SU-DHL-6 (cell line): ENCODE measurements at regions not wholly inside any gene's neighbourhood (a gene's known extent, or its start where the extent isn't known, plus 50 kb on each side); places are given as distances from the start of the nearest gene placed in this dataset.

ENCODE experiments used
- H2AFZ ChIP-seq: fragments of 200-600 bp; sonication (generic); 2 replicates; pipeline ENCODE4 v1.6.1; 2014; ENCODE audit warnings: low read depth, mild to moderate bottlenecking, moderate library complexity, mixed read lengths, antibody characterized with exemption, low read length; ENCODE audit not compliant: severe bottlenecking
- H3F3A ChIP-seq: fragments of 200-600 bp; shearing (Covaris generic); 2 replicates; pipeline ENCODE4 v1.6.0; 2016; ENCODE audit warnings: antibody characterized with exemption, mild to moderate bottlenecking; ENCODE audit not compliant: insufficient read depth
- H3K27ac ChIP-seq: fragments of 200-600 bp; sonication (generic); 2 replicates; pipeline ENCODE4 v1.5.1; 2016; ENCODE audit warnings: low read depth, mild to moderate bottlenecking, low read length, moderate library complexity, mixed read lengths
- H3K27me3 ChIP-seq: fragments of 200-600 bp; sonication (generic), shearing (Covaris generic); 2 replicates; pipeline ENCODE4 v1.6.0; 2014; ENCODE audit warnings: mild to moderate bottlenecking, low read length
- H3K36me3 ChIP-seq: fragments of 200-600 bp; sonication (generic); 2 replicates; pipeline ENCODE4 v1.6.1; 2014; ENCODE audit warnings: mild to moderate bottlenecking, low read length, mixed read lengths
- H3K4me2 ChIP-seq: fragments of 300-600, 200-600 bp; shearing (Covaris generic), sonication (generic); 2 replicates; pipeline ENCODE4 v1.6.0; 2014; ENCODE audit warnings: low read length, low read depth, mild to moderate bottlenecking; ENCODE audit not compliant: poor library complexity, severe bottlenecking
- H3K4me3 ChIP-seq: fragments of 200-600 bp; sonication (generic); 2 replicates; pipeline ENCODE4 v1.5.1; 2014; ENCODE audit warnings: antibody characterized with exemption, low read length, mild to moderate bottlenecking, mixed read lengths; ENCODE audit not compliant: insufficient read depth, poor library complexity, severe bottlenecking
- H3K79me2 ChIP-seq: fragments of 200-600 bp; sonication (generic); 2 replicates; pipeline ENCODE4 v1.6.1; 2014; ENCODE audit warnings: mild to moderate bottlenecking, low read length, moderate library complexity; ENCODE audit not compliant: insufficient read depth
- H3K9ac ChIP-seq: fragments of 200-600 bp; sonication (generic); 2 replicates; pipeline ENCODE4 v1.7.0; 2014; ENCODE audit warnings: mild to moderate bottlenecking, low read length
- H3K9me2 ChIP-seq: fragments of 200-600 bp; sonication (generic); replicated peaks from 2 replicates; pipeline ENCODE4 v1.6.1; 2014; ENCODE audit warnings: low read length; ENCODE audit not compliant: insufficient read depth
- H3K9me3 ChIP-seq: fragments of 200-600 bp; sonication (generic); 2 replicates; pipeline ENCODE4 v1.6.1; 2014; ENCODE audit warnings: low read length, mixed read lengths; ENCODE audit not compliant: insufficient read depth
- H4K20me1 ChIP-seq: fragments of 200-600 bp; sonication (generic); 2 replicates; pipeline ENCODE4 v1.6.1; 2014; ENCODE audit warnings: low read depth, mild to moderate bottlenecking, antibody characterized with exemption, low read length, moderate library complexity, mixed read lengths
- EZH2phosphoT487 ChIP-seq: fragments of 200-600 bp; sonication (generic), shearing (Covaris generic); conservative IDR thresholded peaks from 2 replicates; pipeline ENCODE4 v1.6.1; 2018; ENCODE audit warnings: mild to moderate bottlenecking, antibody characterized with exemption, low read length, moderate library complexity, mixed read lengths
- TF ChIP-seq, protein P1 (sequence below): fragments of 200-600 bp; sonication (generic); IDR thresholded peaks from one replicate; pipeline ENCODE4 v1.5.1; 2017; ENCODE audit warnings: antibody characterized with exemption, mild to moderate bottlenecking, low read length, moderate library complexity; ENCODE audit not compliant: insufficient read depth, poor library complexity, severe bottlenecking

DNA sequence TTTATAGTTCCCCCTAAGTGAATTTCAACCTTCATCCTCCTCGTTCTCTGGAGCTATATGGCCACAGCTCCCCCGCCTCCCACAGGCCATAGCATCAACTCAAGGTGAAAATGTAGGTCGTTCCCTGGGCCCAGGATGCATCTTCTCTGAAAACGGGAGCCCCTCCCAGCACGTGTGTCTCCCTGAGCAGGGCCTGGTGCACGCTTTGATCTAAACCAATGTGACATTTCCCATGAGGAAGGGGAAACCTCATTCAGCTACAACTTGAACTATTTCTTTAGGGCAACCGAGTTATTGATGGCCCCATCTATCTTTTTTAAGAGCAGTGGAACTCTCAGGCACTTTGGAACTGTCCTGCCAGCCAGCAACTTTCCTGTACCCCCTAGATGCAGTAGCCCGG lies 57.8 kb upstream of the BACE2 start:
- no peaks in the 10 kb centered on the region for H4K20me1 ChIP-seq

DNA sequence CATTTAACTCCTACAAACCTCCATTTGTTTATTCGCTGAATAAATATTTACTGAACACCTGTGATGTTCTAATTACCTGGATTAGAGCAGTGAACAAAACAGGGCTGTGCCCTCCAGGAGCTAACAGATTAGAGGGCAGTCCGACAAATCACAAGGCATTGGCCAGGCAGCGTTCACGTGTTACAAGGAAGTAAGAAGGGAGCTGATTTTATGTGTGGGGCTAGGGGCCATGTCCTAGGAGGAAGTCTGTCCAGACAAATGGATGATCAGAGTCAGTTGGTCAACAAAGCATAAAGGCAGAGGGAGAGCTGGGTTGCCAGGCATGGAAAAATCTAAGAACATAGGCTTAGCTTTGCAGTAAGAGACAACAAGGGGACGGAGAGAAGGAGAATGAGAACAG lies 57.3 kb upstream of the BACE2 start:
- Histone ChIP-seq H3K79me2 (no peaks in the 10 kb centered on the region), H2AFZ (no peak overlapping the region), H3K4me2 (no peak overlapping the region), H3K9ac (no peak overlapping the region), H3F3A (no peaks in the 10 kb centered on the region), H4K20me1 (no peaks in the 10 kb centered on the region), H3K9me2 (no peaks in the 10 kb centered on the region), H3K36me3 (no peaks in the 10 kb centered on the region), H3K4me3 (no peak overlapping the region), H3K27ac (no peak overlapping the region), H3K9me3 (no peaks in the 10 kb centered on the region), H3K27me3 (no peaks in the 10 kb centered on the region)
- no peak for TF ChIP-seq EZH2phosphoT487
- TF ChIP-seq, protein P1, sequence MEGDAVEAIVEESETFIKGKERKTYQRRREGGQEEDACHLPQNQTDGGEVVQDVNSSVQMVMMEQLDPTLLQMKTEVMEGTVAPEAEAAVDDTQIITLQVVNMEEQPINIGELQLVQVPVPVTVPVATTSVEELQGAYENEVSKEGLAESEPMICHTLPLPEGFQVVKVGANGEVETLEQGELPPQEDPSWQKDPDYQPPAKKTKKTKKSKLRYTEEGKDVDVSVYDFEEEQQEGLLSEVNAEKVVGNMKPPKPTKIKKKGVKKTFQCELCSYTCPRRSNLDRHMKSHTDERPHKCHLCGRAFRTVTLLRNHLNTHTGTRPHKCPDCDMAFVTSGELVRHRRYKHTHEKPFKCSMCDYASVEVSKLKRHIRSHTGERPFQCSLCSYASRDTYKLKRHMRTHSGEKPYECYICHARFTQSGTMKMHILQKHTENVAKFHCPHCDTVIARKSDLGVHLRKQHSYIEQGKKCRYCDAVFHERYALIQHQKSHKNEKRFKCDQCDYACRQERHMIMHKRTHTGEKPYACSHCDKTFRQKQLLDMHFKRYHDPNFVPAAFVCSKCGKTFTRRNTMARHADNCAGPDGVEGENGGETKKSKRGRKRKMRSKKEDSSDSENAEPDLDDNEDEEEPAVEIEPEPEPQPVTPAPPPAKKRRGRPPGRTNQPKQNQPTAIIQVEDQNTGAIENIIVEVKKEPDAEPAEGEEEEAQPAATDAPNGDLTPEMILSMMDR = no peak

More for the DNA sequence above, 57.8 kb upstream of the BACE2 start:
- Histone ChIP-seq H3K9me2 (no peaks in the 10 kb centered on the region), H3K4me3 (no peak overlapping the region), H3F3A (no peaks in the 10 kb centered on the region), H3K9me3 (no peaks in the 10 kb centered on the region), H3K4me2 (no peak overlapping the region), H3K36me3 (no peaks in the 10 kb centered on the region), H2AFZ (no peak overlapping the region), H3K79me2 (no peaks in the 10 kb centered on the region), H3K27me3 (no peaks in the 10 kb centered on the region), H3K9ac (no peak overlapping the region), H3K27ac (no peak overlapping the region)
- TF ChIP-seq, protein P1 = no peak
- TF ChIP-seq EZH2phosphoT487 = no peak

DNA sequence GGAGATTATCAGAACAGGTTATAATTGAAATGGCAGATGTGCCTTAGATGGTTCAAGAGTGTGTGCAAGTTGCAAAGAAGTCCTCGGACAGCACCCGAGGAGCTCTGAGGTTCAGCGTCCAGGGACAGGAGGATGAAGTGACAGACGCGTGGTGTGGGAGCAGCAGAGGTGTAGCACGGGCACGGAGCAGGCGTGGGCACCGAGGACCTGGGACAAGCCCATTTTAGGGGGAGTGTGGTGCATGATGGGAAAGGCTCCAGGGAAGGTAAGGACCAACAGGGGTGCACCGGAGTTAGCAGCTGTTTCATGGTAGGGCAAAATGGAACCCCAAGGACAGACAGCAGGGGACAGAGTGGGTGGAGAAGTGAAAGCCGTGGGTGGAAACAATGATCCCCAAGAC lies 56.3 kb upstream of the BACE2 start:
- H3K4me3 ChIP-seq = no peak overlapping the region
- no peaks in the 10 kb centered on the region for H3K27me3 ChIP-seq
- H3K27ac ChIP-seq = no peak overlapping the region
- no peaks in the 10 kb centered on the region for H3F3A ChIP-seq
- no peak overlapping the region for H2AFZ ChIP-seq
- no peaks in the 10 kb centered on the region for H3K9me3 ChIP-seq
- no peak overlapping the region for H3K9ac ChIP-seq
- H3K9me2 ChIP-seq = no peaks in the 10 kb centered on the region
- TF ChIP-seq, protein P1 = no peak
- TF ChIP-seq EZH2phosphoT487 = no peak
- H4K20me1 ChIP-seq = no peaks in the 10 kb centered on the region
- H3K79me2 ChIP-seq = no peaks in the 10 kb centered on the region
- no peaks in the 10 kb centered on the region for H3K36me3 ChIP-seq
- no peak overlapping the region for H3K4me2 ChIP-seq
